CD4-positive, alpha-beta T cell treated with Interleukin-4 for 1 hour (primary cell): ENCODE measurements at regions not wholly inside any gene's neighbourhood (a gene's known extent, or its start where the extent isn't known, plus 50 kb on each side); places are given as distances from the start of the nearest gene placed in this dataset.

Source experiments
- DNase-seq, 2 donors: peaks; one replicate each; pipeline ENCODE4 v3.0.0-alpha.2; 2020 to 2022

GRCh38 chr4:36004204-36004851 is 240.0 kb downstream of the ARAP2 start:
- no peak for DNase-seq

DNA sequence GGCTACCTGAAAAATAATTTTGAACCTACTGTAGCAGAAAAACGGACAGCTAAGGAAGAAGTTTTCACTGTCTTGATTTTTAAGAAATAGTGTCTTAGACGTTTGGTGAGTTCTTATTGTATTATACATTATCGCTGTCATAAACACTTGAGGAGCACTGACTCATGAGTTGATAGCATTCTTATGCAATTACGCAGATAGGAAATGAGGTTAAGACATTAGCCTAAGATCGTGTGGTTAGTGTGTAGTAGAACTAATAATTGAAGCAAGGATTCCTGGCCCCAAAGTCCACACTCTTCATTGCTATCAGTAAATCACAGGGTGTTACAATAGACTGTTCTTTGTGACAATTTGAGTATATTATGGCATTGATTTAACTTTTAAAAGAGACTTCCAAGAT is 238.1 kb downstream of the ARAP2 start:
- no peak for DNase-seq

DNA sequence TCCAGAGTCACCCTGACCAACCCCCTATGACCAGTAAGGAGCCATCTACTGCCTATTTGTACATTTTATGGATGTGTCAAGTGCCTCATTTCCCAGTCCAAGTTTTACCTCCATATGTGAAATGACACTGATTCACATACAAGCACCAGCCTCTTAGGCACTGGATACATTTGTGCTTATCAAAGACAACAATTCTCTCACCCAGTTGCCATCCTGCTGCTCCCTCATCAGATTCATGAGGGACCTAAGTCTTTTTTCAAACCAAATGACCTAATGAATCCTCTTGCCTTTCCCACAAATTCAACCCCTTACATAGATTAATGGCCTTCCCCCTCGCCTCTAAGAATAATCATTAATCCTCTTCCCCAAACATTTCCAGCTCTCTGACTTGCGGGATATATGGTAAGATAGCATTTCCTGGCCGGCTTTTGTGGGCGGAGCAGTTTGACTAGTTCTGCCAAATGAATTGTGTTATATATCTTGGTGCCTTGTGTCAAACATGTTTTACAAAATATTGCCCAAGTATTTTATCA is 233.9 kb downstream of the ARAP2 start:
- DNase-seq: no peak

GRCh38 chr4:36011381-36011780 is 232.9 kb downstream of the ARAP2 start:
- DNase-seq: no peak

GRCh38 chr4:36012503-36012902 is 231.8 kb downstream of the ARAP2 start:
- DNase-seq: no peak

- no peak for DNase-seq
These were observed 231.1 kb downstream of the ARAP2 start for GRCh38 chr4:36013206-36013605.
